SU-DHL-6 (cell line): ENCODE measurements at regions not wholly inside any gene's neighbourhood (a gene's known extent, or its start where the extent isn't known, plus 50 kb on each side); places are given as distances from the start of the nearest gene placed in this dataset.

Experiments used
- H2AFZ ChIP-seq: fragments of 200-600 bp; sonication (generic); 2 replicates; pipeline ENCODE4 v1.6.1; 2014; ENCODE audit warnings: low read depth, mild to moderate bottlenecking, moderate library complexity, mixed read lengths, antibody characterized with exemption, low read length; ENCODE audit not compliant: severe bottlenecking
- H3F3A ChIP-seq: fragments of 200-600 bp; shearing (Covaris generic); 2 replicates; pipeline ENCODE4 v1.6.0; 2016; ENCODE audit warnings: antibody characterized with exemption, mild to moderate bottlenecking; ENCODE audit not compliant: insufficient read depth
- H3K27ac ChIP-seq: fragments of 200-600 bp; sonication (generic); 2 replicates; pipeline ENCODE4 v1.5.1; 2016; ENCODE audit warnings: low read depth, mild to moderate bottlenecking, low read length, moderate library complexity, mixed read lengths
- H3K27me3 ChIP-seq: fragments of 200-600 bp; sonication (generic), shearing (Covaris generic); 2 replicates; pipeline ENCODE4 v1.6.0; 2014; ENCODE audit warnings: mild to moderate bottlenecking, low read length
- H3K36me3 ChIP-seq: fragments of 200-600 bp; sonication (generic); 2 replicates; pipeline ENCODE4 v1.6.1; 2014; ENCODE audit warnings: mild to moderate bottlenecking, low read length, mixed read lengths
- H3K4me2 ChIP-seq: fragments of 300-600, 200-600 bp; shearing (Covaris generic), sonication (generic); 2 replicates; pipeline ENCODE4 v1.6.0; 2014; ENCODE audit warnings: low read length, low read depth, mild to moderate bottlenecking; ENCODE audit not compliant: poor library complexity, severe bottlenecking
- H3K4me3 ChIP-seq: fragments of 200-600 bp; sonication (generic); 2 replicates; pipeline ENCODE4 v1.5.1; 2014; ENCODE audit warnings: antibody characterized with exemption, low read length, mild to moderate bottlenecking, mixed read lengths; ENCODE audit not compliant: insufficient read depth, poor library complexity, severe bottlenecking
- H3K79me2 ChIP-seq: fragments of 200-600 bp; sonication (generic); 2 replicates; pipeline ENCODE4 v1.6.1; 2014; ENCODE audit warnings: mild to moderate bottlenecking, low read length, moderate library complexity; ENCODE audit not compliant: insufficient read depth
- H3K9ac ChIP-seq: fragments of 200-600 bp; sonication (generic); 2 replicates; pipeline ENCODE4 v1.7.0; 2014; ENCODE audit warnings: mild to moderate bottlenecking, low read length
- H3K9me2 ChIP-seq: fragments of 200-600 bp; sonication (generic); replicated peaks from 2 replicates; pipeline ENCODE4 v1.6.1; 2014; ENCODE audit warnings: low read length; ENCODE audit not compliant: insufficient read depth
- H3K9me3 ChIP-seq: fragments of 200-600 bp; sonication (generic); 2 replicates; pipeline ENCODE4 v1.6.1; 2014; ENCODE audit warnings: low read length, mixed read lengths; ENCODE audit not compliant: insufficient read depth
- H4K20me1 ChIP-seq: fragments of 200-600 bp; sonication (generic); 2 replicates; pipeline ENCODE4 v1.6.1; 2014; ENCODE audit warnings: low read depth, mild to moderate bottlenecking, antibody characterized with exemption, low read length, moderate library complexity, mixed read lengths
- EZH2phosphoT487 ChIP-seq: fragments of 200-600 bp; sonication (generic), shearing (Covaris generic); conservative IDR thresholded peaks from 2 replicates; pipeline ENCODE4 v1.6.1; 2018; ENCODE audit warnings: mild to moderate bottlenecking, antibody characterized with exemption, low read length, moderate library complexity, mixed read lengths
- TF ChIP-seq, protein P1 (sequence below): fragments of 200-600 bp; sonication (generic); IDR thresholded peaks from one replicate; pipeline ENCODE4 v1.5.1; 2017; ENCODE audit warnings: antibody characterized with exemption, mild to moderate bottlenecking, low read length, moderate library complexity; ENCODE audit not compliant: insufficient read depth, poor library complexity, severe bottlenecking

DNA sequence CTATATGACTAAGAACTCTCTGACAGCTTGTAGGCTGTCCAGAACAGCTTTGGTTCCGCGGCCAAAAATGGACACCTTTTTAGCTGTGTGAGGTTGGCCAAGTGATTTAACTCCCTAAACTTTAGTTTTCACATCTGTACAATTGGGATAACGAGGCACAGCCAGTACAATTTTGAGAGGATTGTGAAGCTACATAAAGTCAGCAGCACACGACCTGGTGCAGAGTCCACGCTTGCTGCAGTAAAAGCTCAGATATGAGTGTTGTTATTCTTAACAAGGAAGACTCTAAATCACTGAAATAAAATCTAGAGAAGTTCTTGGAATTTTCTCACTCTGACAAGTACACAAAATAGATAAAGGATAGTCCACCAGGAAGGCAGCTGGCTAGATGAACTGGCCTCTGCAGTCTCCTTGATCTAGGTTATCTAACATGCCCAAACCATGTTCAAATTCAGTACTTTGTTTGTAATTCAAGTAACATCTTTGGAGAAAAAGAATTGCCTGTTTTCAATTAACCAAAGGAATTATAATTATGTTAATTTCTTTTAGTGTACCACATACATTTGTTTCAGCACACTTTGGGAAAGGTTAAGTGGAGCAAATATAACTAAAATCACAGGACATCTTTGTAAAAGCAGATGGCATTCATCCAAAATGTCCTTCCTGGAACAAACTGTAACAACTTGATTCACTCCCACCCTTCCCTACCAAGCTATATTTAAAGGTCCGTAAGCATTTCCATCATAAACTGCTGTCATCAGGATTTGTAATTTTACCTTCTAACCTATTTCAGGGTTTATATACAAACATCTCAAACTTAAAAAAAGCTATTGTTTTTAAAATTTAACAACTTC, 201.7 kb upstream of the STK17B start:
- H4K20me1 ChIP-seq: no peaks in the 10 kb centered on the region
- H3K79me2 ChIP-seq: no peaks in the 10 kb centered on the region
- H3K9me3 ChIP-seq: no peaks in the 10 kb centered on the region
- no peak for TF ChIP-seq EZH2phosphoT487
- TF ChIP-seq, protein P1, sequence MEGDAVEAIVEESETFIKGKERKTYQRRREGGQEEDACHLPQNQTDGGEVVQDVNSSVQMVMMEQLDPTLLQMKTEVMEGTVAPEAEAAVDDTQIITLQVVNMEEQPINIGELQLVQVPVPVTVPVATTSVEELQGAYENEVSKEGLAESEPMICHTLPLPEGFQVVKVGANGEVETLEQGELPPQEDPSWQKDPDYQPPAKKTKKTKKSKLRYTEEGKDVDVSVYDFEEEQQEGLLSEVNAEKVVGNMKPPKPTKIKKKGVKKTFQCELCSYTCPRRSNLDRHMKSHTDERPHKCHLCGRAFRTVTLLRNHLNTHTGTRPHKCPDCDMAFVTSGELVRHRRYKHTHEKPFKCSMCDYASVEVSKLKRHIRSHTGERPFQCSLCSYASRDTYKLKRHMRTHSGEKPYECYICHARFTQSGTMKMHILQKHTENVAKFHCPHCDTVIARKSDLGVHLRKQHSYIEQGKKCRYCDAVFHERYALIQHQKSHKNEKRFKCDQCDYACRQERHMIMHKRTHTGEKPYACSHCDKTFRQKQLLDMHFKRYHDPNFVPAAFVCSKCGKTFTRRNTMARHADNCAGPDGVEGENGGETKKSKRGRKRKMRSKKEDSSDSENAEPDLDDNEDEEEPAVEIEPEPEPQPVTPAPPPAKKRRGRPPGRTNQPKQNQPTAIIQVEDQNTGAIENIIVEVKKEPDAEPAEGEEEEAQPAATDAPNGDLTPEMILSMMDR: no peak
- no peak overlapping the region for H3K4me2 ChIP-seq
- H3K27ac ChIP-seq: no peak overlapping the region
- H3F3A ChIP-seq: no peaks in the 10 kb centered on the region
- no peaks in the 10 kb centered on the region for H3K9me2 ChIP-seq
- H3K4me3 ChIP-seq: no peak overlapping the region
- H3K36me3 ChIP-seq: no peaks in the 10 kb centered on the region
- H3K27me3 ChIP-seq: no peaks in the 10 kb centered on the region
- H3K9ac ChIP-seq: no peak overlapping the region
- H2AFZ ChIP-seq: no peak overlapping the region

DNA sequence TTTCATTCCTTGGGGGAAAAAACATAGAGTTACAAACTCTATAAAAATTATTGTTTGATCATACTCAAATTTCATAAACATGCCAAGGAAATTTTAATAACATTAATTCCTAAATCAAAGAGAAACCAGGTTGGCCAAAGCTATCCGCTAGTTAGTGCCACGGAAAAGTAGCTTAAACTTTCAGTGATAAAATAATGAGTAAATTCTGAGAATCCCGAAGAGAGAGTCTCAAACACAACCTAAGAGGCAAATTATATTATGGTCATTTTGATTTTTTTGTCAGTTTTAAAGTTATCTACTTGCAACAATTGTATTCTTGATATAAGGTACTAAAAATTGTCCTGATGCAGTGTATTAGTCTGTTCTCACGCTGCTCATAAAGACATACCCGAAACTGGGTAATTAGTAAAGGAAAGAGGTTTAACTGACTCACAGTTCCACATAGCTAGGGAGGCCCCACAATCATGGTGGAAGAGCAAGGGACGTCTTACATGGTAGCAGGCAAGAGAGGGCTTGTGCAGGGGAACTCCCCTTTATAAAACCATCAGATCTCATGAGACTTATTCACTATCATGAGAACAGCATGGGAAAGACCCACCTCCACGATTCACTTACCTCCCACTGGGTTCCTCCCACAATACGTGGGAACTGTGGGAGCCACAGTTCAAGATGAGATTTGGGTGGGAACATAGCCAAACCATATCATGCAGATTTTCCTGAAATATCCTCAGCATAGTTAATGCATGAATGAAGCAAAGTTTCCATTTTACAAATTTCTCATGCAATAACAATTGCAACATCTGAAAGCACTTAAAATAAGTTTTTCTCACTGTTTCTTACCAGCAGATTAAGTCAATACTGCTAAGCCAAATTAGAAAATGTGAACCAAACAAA, 205.9 kb upstream of the STK17B start:
- Histone ChIP-seq H3K36me3 (no peaks in the 10 kb centered on the region), H2AFZ (no peak overlapping the region), H3K9me2 (no peaks in the 10 kb centered on the region), H3K27ac (no peak overlapping the region), H3K9me3 (no peaks in the 10 kb centered on the region), H3K4me3 (no peak overlapping the region), H4K20me1 (no peaks in the 10 kb centered on the region), H3K27me3 (no peaks in the 10 kb centered on the region), H3K9ac (no peak overlapping the region), H3K79me2 (no peaks in the 10 kb centered on the region), H3F3A (no peaks in the 10 kb centered on the region), H3K4me2 (no peak overlapping the region)
- TF ChIP-seq, protein P1: no peak
- no peak for TF ChIP-seq EZH2phosphoT487

DNA sequence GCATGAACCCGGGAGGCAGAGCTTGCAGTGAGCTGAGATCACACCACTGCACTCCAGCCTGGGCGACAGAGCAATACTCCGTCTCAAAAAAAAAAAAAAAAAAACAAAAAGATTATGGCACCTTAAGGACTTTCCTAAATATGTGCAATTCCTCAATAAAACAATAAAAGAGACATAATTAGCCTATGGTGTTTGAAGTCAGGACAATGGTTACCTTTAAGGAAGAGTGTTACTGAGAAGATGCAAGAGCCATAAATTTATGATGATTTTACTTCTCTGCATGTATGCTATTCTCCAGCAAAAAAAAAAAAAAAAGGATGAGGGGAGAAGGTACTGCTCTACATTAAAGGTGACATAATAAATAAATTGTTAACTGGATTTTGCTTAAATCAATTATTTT, 208.2 kb upstream of the STK17B start:
- Histone ChIP-seq H3K27me3 (no peaks in the 10 kb centered on the region), H3K36me3 (no peaks in the 10 kb centered on the region), H3K9me3 (no peaks in the 10 kb centered on the region), H3K9me2 (no peaks in the 10 kb centered on the region), H2AFZ (no peak overlapping the region), H3K9ac (no peak overlapping the region), H3F3A (no peaks in the 10 kb centered on the region), H3K27ac (no peak overlapping the region), H4K20me1 (no peaks in the 10 kb centered on the region), H3K4me2 (no peak overlapping the region), H3K79me2 (no peaks in the 10 kb centered on the region), H3K4me3 (no peak overlapping the region)
- no peak for TF ChIP-seq EZH2phosphoT487
- TF ChIP-seq, protein P1: no peak
